Hepatocyte (in vitro differentiated cells): ENCODE measurements at regions not wholly inside any gene's neighbourhood (a gene's known extent, or its start where the extent isn't known, plus 50 kb on each side); places are given as distances from the start of the nearest gene placed in this dataset.
"Not testable (repeated sequence)": the region's sequence is repeated elsewhere in the genome, so short reads cannot be mapped to it uniquely, and the experiment has no call there.

Source experiments
- EZH2 ChIP-seq: fragments of 200-600 bp; sonication (generic); IDR thresholded peaks from 2 replicates; pipeline ENCODE4 v1.6.1; 2016; ENCODE audit warnings: antibody characterized with exemption, mild to moderate bottlenecking, borderline replicate concordance
- TF ChIP-seq, protein P1 (sequence below): fragments of 200-600 bp; sonication (generic); IDR thresholded peaks from 2 replicates; pipeline ENCODE4 v1.5.1; 2016; ENCODE audit warnings: antibody characterized with exemption, mild to moderate bottlenecking; ENCODE audit not compliant: poor library complexity

DNA sequence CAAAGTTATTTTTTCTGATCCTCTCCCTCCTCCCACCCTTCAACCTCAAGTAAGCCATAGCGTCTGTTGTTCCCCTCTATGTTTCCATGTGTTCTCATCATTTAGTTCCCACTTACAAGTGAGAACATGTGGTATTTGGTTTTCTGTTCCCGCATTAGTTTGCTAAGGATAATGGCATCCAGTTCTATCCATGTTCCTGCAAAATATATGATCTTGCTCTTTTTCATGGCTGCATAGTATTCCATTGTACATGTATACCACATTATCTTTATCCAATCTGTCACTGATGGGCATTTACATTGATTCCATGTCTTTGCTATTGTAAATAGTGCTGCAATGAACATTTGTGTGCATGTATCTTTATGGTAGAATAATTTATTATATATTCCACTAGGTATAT, 252.0 kb upstream of the ACVR2A start:
- TF ChIP-seq, protein P1, sequence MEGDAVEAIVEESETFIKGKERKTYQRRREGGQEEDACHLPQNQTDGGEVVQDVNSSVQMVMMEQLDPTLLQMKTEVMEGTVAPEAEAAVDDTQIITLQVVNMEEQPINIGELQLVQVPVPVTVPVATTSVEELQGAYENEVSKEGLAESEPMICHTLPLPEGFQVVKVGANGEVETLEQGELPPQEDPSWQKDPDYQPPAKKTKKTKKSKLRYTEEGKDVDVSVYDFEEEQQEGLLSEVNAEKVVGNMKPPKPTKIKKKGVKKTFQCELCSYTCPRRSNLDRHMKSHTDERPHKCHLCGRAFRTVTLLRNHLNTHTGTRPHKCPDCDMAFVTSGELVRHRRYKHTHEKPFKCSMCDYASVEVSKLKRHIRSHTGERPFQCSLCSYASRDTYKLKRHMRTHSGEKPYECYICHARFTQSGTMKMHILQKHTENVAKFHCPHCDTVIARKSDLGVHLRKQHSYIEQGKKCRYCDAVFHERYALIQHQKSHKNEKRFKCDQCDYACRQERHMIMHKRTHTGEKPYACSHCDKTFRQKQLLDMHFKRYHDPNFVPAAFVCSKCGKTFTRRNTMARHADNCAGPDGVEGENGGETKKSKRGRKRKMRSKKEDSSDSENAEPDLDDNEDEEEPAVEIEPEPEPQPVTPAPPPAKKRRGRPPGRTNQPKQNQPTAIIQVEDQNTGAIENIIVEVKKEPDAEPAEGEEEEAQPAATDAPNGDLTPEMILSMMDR: not testable (repeated sequence)
- TF ChIP-seq EZH2: not testable (repeated sequence)
